Caco-2 (cell line): ENCODE measurements at regions not wholly inside any gene's neighbourhood (a gene's known extent, or its start where the extent isn't known, plus 50 kb on each side); places are given as distances from the start of the nearest gene placed in this dataset.
"Not testable (repeated sequence)": the region's sequence is repeated elsewhere in the genome, so short reads cannot be mapped to it uniquely, and the experiment has no call there.

Source experiments
- BruUV-seq: library from RNA; stranded (reverse); fragments of 400-500 nt; replicated peaks from 2 replicates; lab custom pipeline; 2021; lab: Mats Ljungman, UMichigan
- CTCF ChIA-PET: fragments of 300-600 bp; sonication (Branson Sonifier 250); formaldehyde crosslinking; loops from one replicate; lab custom pipeline; 2022; ENCODE audit warnings: antibody characterized with exemption; lab: Charles Lee
- POLR2A ChIA-PET: fragments of 300-600 bp; sonication (Branson Sonifier 250); formaldehyde crosslinking; loops from one replicate; lab custom pipeline; 2022; ENCODE audit warnings: antibody characterized with exemption; lab: Charles Lee
- DNase-seq, 2 experiments: peaks; one replicate each; pipeline versions ENCODE4 v3.0.0 to v3.0.0-alpha.2; 2020 to 2022
- H3K27me3 ChIP-seq: replicated peaks from 2 replicates; pipeline ENCODE4 v1.6.0; 2011; ENCODE audit warnings: low read length; ENCODE audit not compliant: control insufficient read depth, insufficient read depth
- H3K36me3 ChIP-seq: 2 replicates; pipeline ENCODE4 v1.5.1; 2011; ENCODE audit warnings: low read length; ENCODE audit not compliant: control insufficient read depth, insufficient read depth
- H3K4me1 ChIP-seq: fragments of 250-450 bp; sonication (Bioruptor Pico); 2 replicates; pipeline ENCODE4 v1.5.1; 2020; ENCODE audit warnings: mild to moderate bottlenecking
- H3K4me3 ChIP-seq: 2 replicates; pipeline ENCODE4 v1.5.1; 2011; ENCODE audit warnings: low read depth, mild to moderate bottlenecking, control low read depth, low read length
- H3K9me3 ChIP-seq: fragments of 250-450 bp; sonication (Bioruptor Pico); 2 replicates; pipeline ENCODE4 v1.5.1; 2020; ENCODE audit warnings: mild to moderate bottlenecking, moderate library complexity
- H3K27ac Mint-ChIP-seq: one replicate; pipeline ENCODE4 v1.8.0; 2022; ENCODE audit warnings: mixed read lengths; ENCODE audit not compliant: unreplicated experiment
- H3K27me3 Mint-ChIP-seq: one replicate; pipeline ENCODE4 v1.8.0; 2022; ENCODE audit warnings: mixed read lengths; ENCODE audit not compliant: insufficient read depth, unreplicated experiment
- H3K36me3 Mint-ChIP-seq: one replicate; pipeline ENCODE4 v1.8.0; 2022; ENCODE audit warnings: mild to moderate bottlenecking, mixed read lengths; ENCODE audit not compliant: insufficient read depth, unreplicated experiment
- H3K4me1 Mint-ChIP-seq: one replicate; pipeline ENCODE4 v1.8.0; 2022; ENCODE audit warnings: low read depth, mixed read lengths; ENCODE audit not compliant: unreplicated experiment
- H3K4me3 Mint-ChIP-seq: one replicate; pipeline ENCODE4 v1.8.0; 2022; ENCODE audit warnings: mild to moderate bottlenecking, moderate library complexity, mixed read lengths; ENCODE audit not compliant: unreplicated experiment
- H3K9me3 Mint-ChIP-seq: one replicate; pipeline ENCODE4 v1.8.0; 2022; ENCODE audit warnings: mixed read lengths; ENCODE audit not compliant: unreplicated experiment
- intact Hi-C: fragments of 100-400 bp; cut with micrococcal nuclease; formaldehyde crosslinking; loops from one replicate; pipeline ENCODE4 v1.10.0; 2022; ENCODE audit not compliant: unreplicated experiment

DNA sequence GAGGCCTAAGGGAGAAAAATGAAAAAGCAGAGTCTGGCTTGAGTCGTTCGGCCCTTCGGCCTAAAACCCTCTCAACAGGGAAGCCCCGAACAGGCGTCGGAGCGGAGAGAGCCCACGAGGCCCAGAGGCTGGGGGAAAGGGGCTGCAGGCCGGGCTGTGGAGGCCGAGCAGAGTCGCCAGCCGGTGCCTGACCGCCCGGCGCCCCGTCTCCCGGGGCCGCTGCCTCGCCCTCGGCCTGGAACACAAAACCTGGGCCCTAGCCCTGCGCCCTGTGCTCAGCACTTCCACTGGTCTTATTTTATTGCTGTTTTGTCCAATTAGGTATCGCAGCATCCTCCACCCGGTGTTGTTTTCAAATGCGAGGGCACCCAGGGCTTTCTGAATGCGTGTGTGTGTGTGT is 110.1 kb upstream of the FOXD4L5 start:
- H3K36me3 Mint-ChIP-seq, H3K9me3 ChIP-seq, H3K4me1 Mint-ChIP-seq, H3K27me3 ChIP-seq, H3K4me1 ChIP-seq, H3K4me3 Mint-ChIP-seq, DNase-seq, POLR2A ChIA-PET, intact Hi-C loops, CTCF ChIA-PET, H3K27ac Mint-ChIP-seq, H3K36me3 ChIP-seq, H3K27me3 Mint-ChIP-seq, BruUV-seq, H3K9me3 Mint-ChIP-seq, H3K4me3 ChIP-seq: not testable (repeated sequence)

DNA sequence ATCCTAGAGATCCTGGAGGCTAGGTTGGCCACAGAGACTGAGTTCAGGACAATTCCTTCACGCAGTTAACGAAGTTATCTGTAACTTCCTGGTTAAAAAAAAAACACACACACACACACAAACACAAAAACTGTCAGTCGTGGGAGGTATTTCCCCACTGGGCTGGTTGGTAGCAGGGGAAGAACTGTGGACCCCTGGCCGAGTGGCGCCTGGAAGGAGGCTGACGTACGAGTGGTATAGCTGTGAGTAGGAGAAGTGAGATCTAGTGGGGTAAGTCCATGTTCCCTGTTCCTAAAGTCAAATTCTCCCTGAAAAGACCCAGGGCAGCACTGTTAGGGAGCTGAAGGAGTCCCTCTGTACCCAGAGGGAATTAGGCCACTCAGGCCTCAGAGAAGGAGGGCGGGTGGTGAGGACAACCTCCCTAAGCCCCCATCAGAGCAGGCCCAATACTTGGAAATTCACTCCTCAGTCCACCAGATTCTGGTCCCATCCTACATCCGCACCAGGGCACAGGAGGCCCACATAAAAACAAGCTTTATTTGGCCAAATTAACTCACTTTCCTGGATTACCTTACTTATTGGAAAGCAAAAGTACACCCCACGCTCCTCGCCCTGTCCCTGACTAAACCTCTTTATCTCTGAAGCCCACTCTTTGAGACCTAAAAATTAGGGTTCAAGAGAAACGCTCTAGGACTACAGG is 108.3 kb upstream of the FOXD4L5 start:
- CTCF ChIA-PET, intact Hi-C loops, H3K4me3 ChIP-seq, H3K27me3 Mint-ChIP-seq, DNase-seq, H3K9me3 Mint-ChIP-seq, H3K27ac Mint-ChIP-seq, POLR2A ChIA-PET, H3K9me3 ChIP-seq, H3K4me3 Mint-ChIP-seq, BruUV-seq, H3K27me3 ChIP-seq, H3K36me3 ChIP-seq, H3K4me1 ChIP-seq, H3K36me3 Mint-ChIP-seq, H3K4me1 Mint-ChIP-seq: not testable (repeated sequence)

DNA sequence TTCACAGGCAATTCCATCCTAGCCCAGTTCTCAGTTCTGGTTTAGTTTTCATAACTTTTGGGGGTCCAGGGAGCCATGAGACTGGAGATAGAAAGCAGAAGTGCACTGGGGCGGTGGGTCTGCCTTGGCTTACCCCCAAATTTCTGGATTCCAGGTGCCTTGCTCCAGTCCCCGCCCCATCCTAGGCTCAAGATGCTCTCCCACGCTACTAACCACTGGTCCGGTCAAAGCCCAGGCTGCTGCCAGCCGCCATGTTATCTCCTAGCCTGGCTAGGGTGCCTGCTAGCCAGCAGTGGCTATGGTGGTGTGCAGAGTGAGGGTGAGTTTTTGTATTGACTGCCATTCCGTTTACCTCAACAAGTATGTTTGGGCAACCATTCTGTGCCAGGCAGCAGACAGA is 107.6 kb upstream of the FOXD4L5 start:
- POLR2A ChIA-PET, intact Hi-C loops, DNase-seq, H3K36me3 ChIP-seq, H3K4me1 Mint-ChIP-seq, H3K9me3 ChIP-seq, H3K27me3 Mint-ChIP-seq, BruUV-seq, H3K9me3 Mint-ChIP-seq, H3K4me1 ChIP-seq, H3K27ac Mint-ChIP-seq, CTCF ChIA-PET, H3K27me3 ChIP-seq, H3K36me3 Mint-ChIP-seq, H3K4me3 ChIP-seq, H3K4me3 Mint-ChIP-seq: not testable (repeated sequence)

DNA sequence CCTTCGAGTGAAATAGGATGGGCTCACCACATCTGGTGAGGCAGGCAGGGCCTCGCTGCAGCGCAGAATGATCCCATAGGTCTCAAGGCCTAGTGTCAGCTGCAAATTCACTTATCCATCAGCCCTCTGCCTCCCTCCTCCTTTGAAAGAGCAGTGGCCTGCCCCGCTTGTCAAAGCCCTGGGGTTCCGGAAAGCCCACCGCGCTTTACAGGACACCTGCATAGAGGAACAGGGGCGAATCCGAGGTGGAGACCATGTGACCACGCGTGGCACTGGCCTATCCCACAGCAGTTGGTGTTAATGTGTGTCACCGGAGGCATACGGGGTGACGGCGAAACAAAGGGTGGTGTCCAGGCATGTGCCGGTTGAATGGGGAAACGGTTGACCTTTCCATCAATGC is 104.7 kb upstream of the FOXD4L5 start:
- POLR2A ChIA-PET, H3K9me3 Mint-ChIP-seq, H3K27ac Mint-ChIP-seq, CTCF ChIA-PET, H3K27me3 ChIP-seq, H3K27me3 Mint-ChIP-seq, H3K36me3 Mint-ChIP-seq, H3K4me1 ChIP-seq, H3K36me3 ChIP-seq, H3K9me3 ChIP-seq, H3K4me1 Mint-ChIP-seq, H3K4me3 ChIP-seq, intact Hi-C loops, BruUV-seq, H3K4me3 Mint-ChIP-seq: not testable (repeated sequence)
- peak in 1 of 2 experiments; percentile 38 for DNase-seq

DNA sequence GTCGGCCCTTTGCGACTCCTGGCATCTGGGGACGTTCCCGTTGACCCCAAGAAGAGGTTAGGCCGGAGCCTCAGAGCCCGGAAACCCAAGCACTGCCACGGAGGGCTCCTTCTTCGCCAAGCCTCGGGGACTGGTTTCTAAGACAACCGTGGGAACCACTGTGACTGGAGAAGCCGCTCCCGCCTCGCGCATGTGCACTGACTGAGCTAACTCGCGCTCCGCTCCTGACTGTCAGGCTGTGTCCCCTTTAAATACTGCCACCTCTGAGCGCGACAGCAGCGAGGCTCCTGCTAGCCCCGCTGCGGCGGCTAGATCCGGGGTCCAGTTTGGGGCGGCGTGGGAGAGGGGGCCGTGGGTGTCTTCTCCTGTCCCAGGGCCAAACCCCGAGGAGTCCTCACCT is 104.2 kb upstream of the FOXD4L5 start:
- BruUV-seq, H3K4me3 Mint-ChIP-seq, H3K4me1 Mint-ChIP-seq, H3K9me3 ChIP-seq, H3K4me3 ChIP-seq, CTCF ChIA-PET, H3K4me1 ChIP-seq, H3K27me3 Mint-ChIP-seq, POLR2A ChIA-PET, H3K27ac Mint-ChIP-seq, DNase-seq, intact Hi-C loops, H3K9me3 Mint-ChIP-seq, H3K36me3 ChIP-seq, H3K36me3 Mint-ChIP-seq, H3K27me3 ChIP-seq: not testable (repeated sequence)

DNA sequence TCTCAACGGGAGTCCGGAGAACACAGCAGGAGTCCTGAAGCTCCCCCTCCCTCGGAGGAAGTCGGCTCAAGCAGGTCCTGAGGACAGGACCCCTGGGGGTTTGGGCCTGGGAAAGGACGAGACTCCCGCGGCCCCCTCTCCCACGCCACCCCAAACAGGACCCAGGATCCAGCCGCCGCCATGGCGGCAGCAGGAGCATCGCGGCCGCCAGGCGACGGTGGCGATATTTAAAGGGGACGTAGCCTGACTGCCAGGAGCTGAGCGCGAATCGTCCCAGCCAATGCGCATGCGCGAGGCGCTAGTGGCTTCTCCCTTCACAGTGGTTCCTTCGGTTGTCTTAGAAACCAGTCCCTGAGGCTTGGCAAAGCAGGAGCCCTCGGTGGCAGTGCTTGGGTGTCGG is 101.7 kb upstream of the FOXD4L5 start:
- H3K4me3 ChIP-seq, DNase-seq, H3K4me1 Mint-ChIP-seq, H3K27me3 ChIP-seq, H3K9me3 Mint-ChIP-seq, H3K36me3 ChIP-seq, H3K4me1 ChIP-seq, intact Hi-C loops, H3K27me3 Mint-ChIP-seq, POLR2A ChIA-PET, BruUV-seq, H3K4me3 Mint-ChIP-seq, H3K9me3 ChIP-seq, H3K27ac Mint-ChIP-seq, CTCF ChIA-PET, H3K36me3 Mint-ChIP-seq: not testable (repeated sequence)

DNA sequence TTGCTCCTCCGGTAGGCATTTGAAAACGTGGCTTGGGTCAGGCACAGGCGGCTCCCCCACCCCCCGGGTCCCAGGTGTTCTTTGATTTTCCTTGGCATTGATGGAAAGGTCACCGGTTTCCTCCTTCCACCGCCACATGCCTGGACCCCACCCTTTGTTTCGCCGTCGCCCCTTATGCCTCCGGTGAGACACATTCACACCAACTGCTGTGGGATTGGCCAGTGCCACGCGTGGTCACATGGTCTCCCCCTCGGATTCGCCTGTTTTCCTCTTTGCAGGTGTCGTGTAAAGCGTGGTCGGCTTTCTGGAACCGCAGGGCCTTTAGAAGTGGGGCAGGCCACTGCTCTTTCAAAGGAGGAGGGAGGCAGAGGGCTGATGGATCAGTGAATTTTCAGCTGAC is 101.2 kb upstream of the FOXD4L5 start:
- intact Hi-C loops, H3K27ac Mint-ChIP-seq, H3K9me3 ChIP-seq, H3K9me3 Mint-ChIP-seq, H3K4me3 Mint-ChIP-seq, H3K36me3 Mint-ChIP-seq, POLR2A ChIA-PET, H3K36me3 ChIP-seq, H3K27me3 ChIP-seq, H3K4me1 ChIP-seq, DNase-seq, H3K4me1 Mint-ChIP-seq, H3K27me3 Mint-ChIP-seq, BruUV-seq, CTCF ChIA-PET, H3K4me3 ChIP-seq: not testable (repeated sequence)
